A549 (cell line): ENCODE measurements at regions not wholly inside any gene's neighbourhood (a gene's known extent, or its start where the extent isn't known, plus 50 kb on each side); places are given as distances from the start of the nearest gene placed in this dataset.

Experiments used
- CHD2 ChIP-seq: fragments of 150-350 bp; IDR thresholded peaks from 2 replicates; pipeline ENCODE4 v1.6.1; 2014; ENCODE audit warnings: low read length; ENCODE audit not compliant: partially characterized antibody
- CTCF ChIP-seq: fragments of >200 bp; sonication (Bioruptor Twin); formaldehyde crosslinking; IDR thresholded peaks from 3 replicates; pipeline ENCODE4 v1.5.1; 2016
- E2F6 ChIP-seq: IDR thresholded peaks from 2 replicates; pipeline ENCODE4 v1.6.1; 2012; ENCODE audit warnings: low read depth, borderline replicate concordance
- EP300 ChIP-seq, 2 experiments: fragments of >200 bp; sonication (Bioruptor Twin); formaldehyde crosslinking; IDR thresholded peaks; 2 replicates in 1 of 2; 3 replicates in 1 of 2; pipeline ENCODE4 v1.6.1; 2016 to 2017
- HDAC2 ChIP-seq: fragments of 200-600 bp; sonication (generic); IDR thresholded peaks from 2 replicates; pipeline ENCODE4 v1.6.1; 2016
- HMGXB4 ChIP-seq: fragments of 250-450 bp; sonication (Bioruptor Pico); IDR thresholded peaks from 2 replicates; pipeline ENCODE4 v1.5.0; 2021; ENCODE audit warnings: mild to moderate bottlenecking, moderate library complexity, borderline replicate concordance
- KDM1A ChIP-seq: fragments of 200-600 bp; sonication (generic); IDR thresholded peaks from 2 replicates; pipeline ENCODE4 v1.6.1; 2016; ENCODE audit warnings: low read depth, mild to moderate bottlenecking
- POLR2A ChIP-seq: IDR thresholded peaks from 2 replicates; pipeline ENCODE4 v1.6.1; 2012; ENCODE audit warnings: mild to moderate bottlenecking, low read length
- RARB ChIP-seq: fragments of 250-450 bp; sonication (Bioruptor Pico); IDR thresholded peaks from 2 replicates; pipeline ENCODE4 v1.8.0; 2021; ENCODE audit warnings: mild to moderate bottlenecking, moderate library complexity
- RFX5 ChIP-seq: fragments of 450-650 bp; IDR thresholded peaks from 2 replicates; pipeline ENCODE4 v1.7.1; 2014; ENCODE audit warnings: antibody characterized with exemption, mild to moderate bottlenecking, moderate library complexity
- SREBF2 ChIP-seq: fragments of 450-650 bp; IDR thresholded peaks from 2 replicates; pipeline ENCODE4 v1.6.1; 2014; ENCODE audit warnings: mild to moderate bottlenecking, moderate library complexity
- TF ChIP-seq, protein P1 (sequence below): fragments of 450-650 bp; IDR thresholded peaks from 2 replicates; pipeline ENCODE4 v1.6.1; 2014; ENCODE audit warnings: antibody characterized with exemption

- TF ChIP-seq HMGXB4 (CRISPR knock-in tag) (no peak), CTCF (no peak), EP300 (IDR thresholded peaks at IDR 0.05) (no peak), E2F6 (no peak), KDM1A (no peak), CHD2 (no peak), HDAC2 (no peak), RARB (CRISPR knock-in tag) (no peak), RFX5 (no peak), SREBF2 (no peak), POLR2A (no peak)
- TF ChIP-seq, protein P1, sequence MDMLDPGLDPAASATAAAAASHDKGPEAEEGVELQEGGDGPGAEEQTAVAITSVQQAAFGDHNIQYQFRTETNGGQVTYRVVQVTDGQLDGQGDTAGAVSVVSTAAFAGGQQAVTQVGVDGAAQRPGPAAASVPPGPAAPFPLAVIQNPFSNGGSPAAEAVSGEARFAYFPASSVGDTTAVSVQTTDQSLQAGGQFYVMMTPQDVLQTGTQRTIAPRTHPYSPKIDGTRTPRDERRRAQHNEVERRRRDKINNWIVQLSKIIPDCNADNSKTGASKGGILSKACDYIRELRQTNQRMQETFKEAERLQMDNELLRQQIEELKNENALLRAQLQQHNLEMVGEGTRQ = no peak
Measured at GRCh38 chr6:48249071-48249470, 138.1 kb upstream of the PTCHD4 start.
